Psoas muscle (tissue), 7 donors: ENCODE measurements at regions not wholly inside any gene's neighbourhood (a gene's known extent, or its start where the extent isn't known, plus 50 kb on each side); places are given as distances from the start of the nearest gene placed in this dataset.
A peak's percentile ranks its signal among the peaks of the same experiment; 100 is the strongest.

ENCODE experiments used
- ATAC-seq, 4 donors: fragments of 200-7000 bp; cut with Tn5 transposase; one replicate each; pipeline ENCODE4 v1.9.1; 2020; ENCODE audit warnings: moderate library complexity in 3 of 4, mild to moderate bottlenecking in 2 of 4
- DNase-seq, 2 donors: peaks; one replicate each; pipeline ENCODE4 v3.0.0-alpha.2; 2020
- H3K27ac ChIP-seq: fragments of 200-600 bp; one replicate; pipeline ENCODE4 v1.8.0; 2022
- H3K27me3 ChIP-seq, 3 donors: fragments of 200-600 bp in 1 of 3; one replicate each; pipeline versions ENCODE4 v1.6.1 to v1.8.0; 2013 to 2022; ENCODE audit warnings: low read length in 2 of 3, mild to moderate bottlenecking in 2 of 3, moderate library complexity in 1 of 3; ENCODE audit not compliant: insufficient read depth in 3 of 3
- H3K36me3 ChIP-seq, 2 donors: fragments of 200-600 bp in 1 of 2; one replicate each; pipeline versions ENCODE4 v1.6.1 to v1.8.0; 2013 to 2022; ENCODE audit warnings: low read depth in 1 of 2, mild to moderate bottlenecking in 1 of 2, moderate library complexity in 1 of 2; ENCODE audit not compliant: insufficient read depth in 1 of 2
- H3K4me1 ChIP-seq: fragments of 200-600 bp; one replicate; pipeline ENCODE4 v1.8.0; 2022
- H3K4me3 ChIP-seq: fragments of 200-600 bp; one replicate; pipeline ENCODE4 v1.8.0; 2022; ENCODE audit warnings: mild to moderate bottlenecking
- H3K9me3 ChIP-seq: fragments of 200-600 bp; one replicate; pipeline ENCODE4 v1.8.0; 2022
- CTCF ChIP-seq: fragments of 200-600 bp; IDR thresholded peaks from one replicate; pipeline ENCODE4 v1.8.0; 2022; ENCODE audit warnings: antibody characterized with exemption
- WGBS, 3 donors: extraction: QIAGEN DNeasy Blood & Tissue Kit; methylation state at CpG; one replicate each; pipeline versions ENCODE4 v1.1.6 to v1.1.7; 2013; 5-methylcytosine and 5-hydroxymethylcytosine counted together
- intact Hi-C, 2 donors: fragments of 100-400 bp; cut with DNase I; formaldehyde crosslinking; loops; one replicate each; pipeline versions ENCODE4 v1.11.0 to v1.14.2; 2022
- donor health status: healthy with polysubstance abuse.
- donor health status: DM: no; HTN: no; CAD: no; lungs with moderate emphysema.
- donor health status: Bipolar disorder and iron deficiency.
- donor health status: healthy.
- donor health status: DM: yes; HTN: yes; CAD: no.
- donor health status: DM: no; HTN: no; CAD: no.
- donor health status: DM: yes; HTN: yes; CAD: no.

GRCh38 chr6:144534180-144534579, 249.0 kb downstream of the UTRN start:
- Histone ChIP-seq H3K9me3 (no peaks in the 10 kb centered on the region), H3K4me1 (peaks cover 18% of the 10 kb centered on the region), H3K27me3 (no peaks in the 10 kb centered on the region), H3K27ac (peak overlapping the region; percentile 58), H3K36me3 (peaks cover 0 to 40% of the 10 kb centered on the region in 2 donors), H3K4me3 (no peak overlapping the region)
- intact Hi-C loops, result no loop called here
- DNase-seq (no peak), ATAC-seq (peak; percentile 78 to 96 (median 88))
- no peak for TF ChIP-seq CTCF
- 19 to 31% (median 22%) methylated on average over 3 of the region's 3 CpGs for WGBS, 3 donors

- Histone ChIP-seq H3K27me3 (no peaks in the 10 kb centered on the region), H3K9me3 (no peaks in the 10 kb centered on the region), H3K27ac (no peak overlapping the region), H3K36me3 (peaks cover 0 to 51% of the 10 kb centered on the region in 2 donors), H3K4me1 (peaks cover 18% of the 10 kb centered on the region), H3K4me3 (no peak overlapping the region)
- intact Hi-C loops, result no loop called here
- 92 to 98% (median 94%) methylated on average over 2 of the region's 2 CpGs for WGBS, 3 donors
- DNase-seq (no peak), ATAC-seq (no peak)
- no peak for TF ChIP-seq CTCF
Observed at GRCh38 chr6:144535630-144536029, 250.5 kb downstream of the UTRN start.

- no peak overlapping the region for H3K27ac ChIP-seq
- DNase-seq (no peak), ATAC-seq (no peak)
- peaks cover 0 to 52% of the 10 kb centered on the region in 2 donors for H3K36me3 ChIP-seq
- intact Hi-C loops, result no loop called here
- H3K27me3 ChIP-seq, result no peaks in the 10 kb centered on the region
- peaks cover 18% of the 10 kb centered on the region for H3K4me1 ChIP-seq
- no peak overlapping the region for H3K4me3 ChIP-seq
- WGBS, 3 donors, result 78 to 86% (median 81%) methylated on average over 1 of the region's 1 CpG
- TF ChIP-seq CTCF, result no peak
- H3K9me3 ChIP-seq, result no peaks in the 10 kb centered on the region
Observed at GRCh38 chr6:144536079-144536478, 250.9 kb downstream of the UTRN start.

GRCh38 chr6:144543006-144543871, 258.1 kb downstream of the UTRN start:
- intact Hi-C loops, result no loop called here
- peak in 2 of 4 donors; percentile 57 to 84 for ATAC-seq
- WGBS, 3 donors, result 87 to 93% (median 91%) methylated on average over 8 of the region's 8 CpGs
- no peaks in the 10 kb centered on the region for H3K4me1 ChIP-seq
- H3K4me3 ChIP-seq, result no peak overlapping the region
- no peaks in the 10 kb centered on the region for H3K9me3 ChIP-seq
- H3K36me3 ChIP-seq, result peaks cover 5 to 72% of the 10 kb centered on the region in 2 donors
- no peak overlapping the region for H3K27ac ChIP-seq
- TF ChIP-seq CTCF, result no peak
- no peak for DNase-seq
- no peaks in the 10 kb centered on the region for H3K27me3 ChIP-seq
